ENCODE measurements at regions not wholly inside any gene's neighbourhood (a gene's known extent, or its start where the extent isn't known, plus 50 kb on each side); places are given as distances from the start of the nearest gene placed in this dataset.

GRCh38 chr6:23245572-23245971 is 676.2 kb downstream of the HDGFL1 start:
- TF ChIP-seq POLR2AphosphoS5 (IDR thresholded peaks at IDR 0.05; ENCODE audit: borderline replicate concordance, low read depth, low read length) (no peak), EZH2 (IDR thresholded peaks at IDR 0.05) (no peak), FOXP2 (optimal IDR thresholded peaks at IDR 0.05; ENCODE audit: control extremely low read depth, extremely low read length, insufficient read depth) (no peak)
